HuH-7 (cell line): ENCODE measurements at regions not wholly inside any gene's neighbourhood (a gene's known extent, or its start where the extent isn't known, plus 50 kb on each side); places are given as distances from the start of the nearest gene placed in this dataset.

Experiments
- DNase-seq: peaks from one replicate; pipeline ENCODE4 v3.0.0; 2011; ENCODE audit warnings: low spot score

- DNase-seq, result no peak
These were observed 86.8 kb downstream of the SPRING1 start for GRCh38 chr12:116651089-116651488.

- no peak for DNase-seq
These were observed 87.2 kb downstream of the SPRING1 start for GRCh38 chr12:116650585-116651087.

- no peak for DNase-seq
These were observed 87.8 kb downstream of the SPRING1 start for GRCh38 chr12:116650062-116650461.

GRCh38 chr12:116647813-116648212 is 88.6 kb downstream of the MAP1LC3B2 start:
- no peak for DNase-seq

GRCh38 chr12:116646901-116647300 is 87.7 kb downstream of the MAP1LC3B2 start:
- no peak for DNase-seq

- no peak for DNase-seq
These were observed 85.6 kb downstream of the MAP1LC3B2 start for GRCh38 chr12:116644806-116645205.

GRCh38 chr12:116642683-116643082 is 83.5 kb downstream of the MAP1LC3B2 start:
- DNase-seq, result no peak

GRCh38 chr12:116642106-116642505 is 82.9 kb downstream of the MAP1LC3B2 start:
- no peak for DNase-seq

- DNase-seq, result no peak
These were observed 81.1 kb downstream of the MAP1LC3B2 start for GRCh38 chr12:116640281-116640680.

GRCh38 chr12:116639765-116640164 is 80.6 kb downstream of the MAP1LC3B2 start:
- DNase-seq, result no peak

- no peak for DNase-seq
These were observed 79.2 kb downstream of the MAP1LC3B2 start for GRCh38 chr12:116638376-116638775.

- DNase-seq, result no peak
These were observed 78.5 kb downstream of the MAP1LC3B2 start for GRCh38 chr12:116637589-116638150.

- DNase-seq, result no peak
These were observed 77.7 kb downstream of the MAP1LC3B2 start for GRCh38 chr12:116636608-116637519.

GRCh38 chr12:116635487-116635886 is 76.3 kb downstream of the MAP1LC3B2 start:
- DNase-seq, result no peak

GRCh38 chr12:116633476-116633875 is 74.3 kb downstream of the MAP1LC3B2 start:
- no peak for DNase-seq

GRCh38 chr12:116631619-116632018 is 72.4 kb downstream of the MAP1LC3B2 start:
- DNase-seq, result no peak

- no peak for DNase-seq
These were observed 71.6 kb downstream of the MAP1LC3B2 start for GRCh38 chr12:116630762-116631161.

- no peak for DNase-seq
These were observed 70.3 kb downstream of the MAP1LC3B2 start for GRCh38 chr12:116629480-116629879.

GRCh38 chr12:116628989-116629388 is 69.8 kb downstream of the MAP1LC3B2 start:
- no peak for DNase-seq

GRCh38 chr12:116628450-116628793 is 69.2 kb downstream of the MAP1LC3B2 start:
- no peak for DNase-seq
